Lower leg skin (tissue), 3 donors: ENCODE measurements at regions not wholly inside any gene's neighbourhood (a gene's known extent, or its start where the extent isn't known, plus 50 kb on each side); places are given as distances from the start of the nearest gene placed in this dataset.

ENCODE experiments used
- CTCF ChIP-seq, 3 donors: fragments of 450-650 bp; IDR thresholded peaks; one replicate each; pipeline ENCODE4 v1.5.1; 2016; ENCODE audit warnings: antibody characterized with exemption in 3 of 3, mild to moderate bottlenecking in 3 of 3, moderate library complexity in 2 of 3
- POLR2A ChIP-seq, 2 donors: fragments of 450-650 bp; IDR thresholded peaks; one replicate each; pipeline ENCODE4 v1.6.1; 2016 to 2017; ENCODE audit warnings: antibody characterized with exemption in 2 of 2, mild to moderate bottlenecking in 1 of 2, moderate library complexity in 1 of 2

GRCh38 chr11:104666624-104667023 lies 231.6 kb downstream of the CASP12 start:
- TF ChIP-seq POLR2A (IDR thresholded peaks at IDR 0.05), result no peak
- no peak for TF ChIP-seq CTCF (IDR thresholded peaks at IDR 0.05)
